ENCODE measurements at regions not wholly inside any gene's neighbourhood (a gene's known extent, or its start where the extent isn't known, plus 50 kb on each side); places are given as distances from the start of the nearest gene placed in this dataset.

DNA sequence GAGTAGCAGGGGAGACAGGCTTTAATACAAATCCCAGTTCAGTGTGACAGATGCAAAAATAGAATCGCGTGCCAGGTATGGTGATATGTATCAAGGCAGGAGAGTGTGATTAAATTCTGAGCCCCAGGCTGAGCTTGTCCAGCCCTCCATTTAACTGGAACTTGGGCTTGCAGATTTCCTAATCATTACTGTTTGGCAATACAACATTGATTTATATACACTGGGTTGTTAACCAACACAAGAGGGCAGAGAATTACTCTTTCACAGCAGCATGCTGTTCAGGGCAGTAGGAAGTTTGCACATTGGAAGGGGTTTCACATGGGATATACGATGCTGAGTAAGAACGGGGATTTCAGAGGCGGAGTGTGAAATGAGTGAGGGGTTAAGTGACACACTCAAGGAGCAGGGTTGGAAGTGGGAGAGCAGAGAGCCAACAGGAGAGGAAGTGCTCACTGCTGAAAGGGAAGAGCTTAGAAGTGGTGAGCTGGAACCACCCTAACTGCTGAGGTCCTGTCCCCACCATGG is 70.8 kb upstream of the ATXN1 start:
- no peaks in the 10 kb centered on the region for H3K9me2 ChIP-seq (replicated peaks; ENCODE audit: control insufficient read depth, low read length)
- no peaks in the 10 kb centered on the region for H3K79me2 ChIP-seq (ENCODE audit: control insufficient read depth, low read length)
- no peaks in the 10 kb centered on the region for H3K36me3 ChIP-seq (ENCODE audit: control insufficient read depth, low read length)
- no peaks in the 10 kb centered on the region for H3K9me3 ChIP-seq (ENCODE audit: control insufficient read depth, insufficient read depth, low read length)
- no peak overlapping the region for H3K27ac ChIP-seq (ENCODE audit: low read depth, low read length)
- peaks cover 9% of the 10 kb centered on the region for H3K27me3 ChIP-seq (ENCODE audit: control insufficient read depth, low read length)
- H3K4me1 ChIP-seq (ENCODE audit: control insufficient read depth, low read length): no peaks in the 10 kb centered on the region
- no peaks in the 10 kb centered on the region for H4K20me1 ChIP-seq (ENCODE audit: control insufficient read depth, insufficient read depth, low read depth, low read length)
- TF ChIP-seq EZH2phosphoT487 (IDR thresholded peaks at IDR 0.05; ENCODE audit: borderline replicate concordance, low read length): no peak
- no peak for TF ChIP-seq CTCF (IDR thresholded peaks at IDR 0.05; ENCODE audit: low read depth, low read length, poor library complexity, severe bottlenecking)
- no peak overlapping the region for H3K4me3 ChIP-seq (ENCODE audit: low read length)
- no peaks in the 10 kb centered on the region for H3F3A ChIP-seq (ENCODE audit: control insufficient read depth, insufficient read depth)
- no peak overlapping the region for H3K4me2 ChIP-seq (ENCODE audit: low read length)

GRCh38 chr6:16831136-16831535 is 69.9 kb upstream of the ATXN1 start:
- no peaks in the 10 kb centered on the region for H3K36me3 ChIP-seq (ENCODE audit: control insufficient read depth, low read length)
- H3K4me1 ChIP-seq (ENCODE audit: control insufficient read depth, low read length): no peaks in the 10 kb centered on the region
- TF ChIP-seq EZH2phosphoT487 (IDR thresholded peaks at IDR 0.05; ENCODE audit: borderline replicate concordance, low read length) (no peak), CTCF (IDR thresholded peaks at IDR 0.05; ENCODE audit: low read depth, low read length, poor library complexity, severe bottlenecking) (no peak)
- H3K27ac ChIP-seq (ENCODE audit: low read depth, low read length): no peak overlapping the region
- no peaks in the 10 kb centered on the region for H4K20me1 ChIP-seq (ENCODE audit: control insufficient read depth, insufficient read depth, low read depth, low read length)
- no peaks in the 10 kb centered on the region; the same call in 1 of the 2 replicates for H3K27me3 ChIP-seq (ENCODE audit: control insufficient read depth, low read length)
- H3K9me2 ChIP-seq (replicated peaks; ENCODE audit: control insufficient read depth, low read length): no peaks in the 10 kb centered on the region
- H3K79me2 ChIP-seq (ENCODE audit: control insufficient read depth, low read length): no peaks in the 10 kb centered on the region
- H3K4me2 ChIP-seq (ENCODE audit: low read length): no peak overlapping the region
- H3F3A ChIP-seq (ENCODE audit: control insufficient read depth, insufficient read depth): no peaks in the 10 kb centered on the region
- no peaks in the 10 kb centered on the region for H3K9me3 ChIP-seq (ENCODE audit: control insufficient read depth, insufficient read depth, low read length)
- no peak overlapping the region for H3K4me3 ChIP-seq (ENCODE audit: low read length)

GRCh38 chr6:16828058-16828457 is 66.8 kb upstream of the ATXN1 start:
- peaks cover 5% of the 10 kb centered on the region; the same call in 1 of the 2 replicates for H3K27me3 ChIP-seq (ENCODE audit: control insufficient read depth, low read length)
- no peaks in the 10 kb centered on the region for H3K9me3 ChIP-seq (ENCODE audit: control insufficient read depth, insufficient read depth, low read length)
- TF ChIP-seq EZH2phosphoT487 (IDR thresholded peaks at IDR 0.05; ENCODE audit: borderline replicate concordance, low read length) (no peak), CTCF (IDR thresholded peaks at IDR 0.05; ENCODE audit: low read depth, low read length, poor library complexity, severe bottlenecking) (no peak)
- H3K4me2 ChIP-seq (ENCODE audit: low read length): no peak overlapping the region
- no peak overlapping the region for H3K4me3 ChIP-seq (ENCODE audit: low read length)
- H3K36me3 ChIP-seq (ENCODE audit: control insufficient read depth, low read length): no peaks in the 10 kb centered on the region
- H3K27ac ChIP-seq (ENCODE audit: low read depth, low read length): no peak overlapping the region
- no peaks in the 10 kb centered on the region for H3K9me2 ChIP-seq (replicated peaks; ENCODE audit: control insufficient read depth, low read length)
- no peaks in the 10 kb centered on the region for H3F3A ChIP-seq (ENCODE audit: control insufficient read depth, insufficient read depth)
- no peaks in the 10 kb centered on the region for H3K79me2 ChIP-seq (ENCODE audit: control insufficient read depth, low read length)
- peaks cover 6% of the 10 kb centered on the region for H3K4me1 ChIP-seq (ENCODE audit: control insufficient read depth, low read length)
- H4K20me1 ChIP-seq (ENCODE audit: control insufficient read depth, insufficient read depth, low read depth, low read length): no peaks in the 10 kb centered on the region
